CD14-positive monocyte (primary cell): ENCODE measurements at regions not wholly inside any gene's neighbourhood (a gene's known extent, or its start where the extent isn't known, plus 50 kb on each side); places are given as distances from the start of the nearest gene placed in this dataset.
"Not testable (repeated sequence)": the region's sequence is repeated elsewhere in the genome, so short reads cannot be mapped to it uniquely, and the experiment has no call there.

ENCODE experiments used
- DNase-seq, 3 donors: peaks; one replicate each; pipeline ENCODE4 v3.0.0-alpha.2; 2011 to 2022
- H2AFZ ChIP-seq: 2 replicates; pipeline ENCODE4 v1.6.0; 2012; ENCODE audit warnings: mild to moderate bottlenecking, low read depth, low read length, inconsistent platforms; ENCODE audit not compliant: insufficient read depth, poor library complexity, severe bottlenecking
- H3K27ac ChIP-seq, 2 donors: 1 replicate in 1 of 2; 2 replicates in 1 of 2; pipeline ENCODE4 v1.5.1; 2012 to 2013; ENCODE audit warnings: low read length in 2 of 2, control low read depth in 1 of 2, inconsistent platforms in 1 of 2, low read depth in 1 of 2, mild to moderate bottlenecking in 1 of 2
- H3K27me3 ChIP-seq, 2 donors: one replicate each; pipeline versions ENCODE4 v1.6.0 to v1.6.1; 2011 to 2013; ENCODE audit warnings: low read length in 2 of 2; ENCODE audit not compliant: control insufficient read depth in 2 of 2, insufficient read depth in 2 of 2
- H3K36me3 ChIP-seq, 2 donors: replicated peaks in 1 of 2; 1 replicate in 1 of 2; 2 replicates in 1 of 2; pipeline versions ENCODE4 v1.5.1 to v1.6.1; 2012 to 2013; ENCODE audit warnings: low read length in 2 of 2, control low read depth in 1 of 2, inconsistent platforms in 1 of 2, mild to moderate bottlenecking in 1 of 2; ENCODE audit not compliant: insufficient read depth in 2 of 2, control insufficient read depth in 1 of 2
- H3K4me1 ChIP-seq, 2 donors: 1 replicate in 1 of 2; 2 replicates in 1 of 2; pipeline versions ENCODE4 v1.5.1 to v1.6.1; 2012 to 2013; ENCODE audit warnings: low read length in 2 of 2, control low read depth in 1 of 2, inconsistent platforms in 1 of 2, mild to moderate bottlenecking in 1 of 2, moderate library complexity in 1 of 2; ENCODE audit not compliant: insufficient read depth in 2 of 2, control insufficient read depth in 1 of 2
- H3K4me2 ChIP-seq: replicated peaks from 2 replicates; pipeline ENCODE3; 2012; ENCODE audit warnings: low read length, moderate library complexity, mild to moderate bottlenecking; ENCODE audit not compliant: poor library complexity, severe bottlenecking; ENCODE audit errors: extremely low read depth
- H3K4me3 ChIP-seq, 3 experiments: fragments of 200-600 bp in 1 of 3; sonication (generic) in 1 of 3; replicated peaks in 1 of 3; 1 replicate in 2 of 3; 2 replicates in 1 of 3; pipeline ENCODE4 v1.5.1; 2011 to 2013; ENCODE audit warnings: low read length in 3 of 3, mild to moderate bottlenecking in 3 of 3, control low read depth in 2 of 3, low read depth in 2 of 3, inconsistent platforms in 1 of 3, moderate library complexity in 1 of 3
- H3K79me2 ChIP-seq: 2 replicates; pipeline ENCODE4 v1.6.0; 2012; ENCODE audit warnings: mild to moderate bottlenecking, control low read depth, inconsistent platforms, low read length, moderate library complexity; ENCODE audit not compliant: insufficient read depth
- H3K9ac ChIP-seq: 2 replicates; pipeline ENCODE4 v1.6.0; 2017; ENCODE audit warnings: low read length, mild to moderate bottlenecking; ENCODE audit not compliant: insufficient read depth, poor library complexity, severe bottlenecking
- H3K9me3 ChIP-seq, 2 donors: replicated peaks in 1 of 2; 1 replicate in 1 of 2; 2 replicates in 1 of 2; pipeline versions ENCODE4 v1.5.1 to v1.6.1; 2012 to 2013; ENCODE audit warnings: low read length in 2 of 2, control low read depth in 1 of 2; ENCODE audit not compliant: control insufficient read depth in 1 of 2, insufficient read depth in 1 of 2
- H4K20me1 ChIP-seq: 2 replicates; pipeline ENCODE4 v1.6.0; 2012; ENCODE audit warnings: mild to moderate bottlenecking, low read length, control low read depth, moderate library complexity; ENCODE audit not compliant: insufficient read depth
- H3K27ac Mint-ChIP-seq, 7 donors: one replicate each; pipeline ENCODE4 v1.8.0; 2020; ENCODE audit warnings: mild to moderate bottlenecking in 7 of 7, mixed read lengths in 7 of 7, moderate library complexity in 6 of 7, inconsistent platforms in 2 of 7
- H3K27me3 Mint-ChIP-seq, 3 donors: one replicate each; pipeline ENCODE4 v1.8.0; 2021 to 2022; ENCODE audit warnings: low read depth in 3 of 3, mild to moderate bottlenecking in 3 of 3, mixed read lengths in 3 of 3, moderate library complexity in 3 of 3, inconsistent platforms in 1 of 3
- H3K36me3 Mint-ChIP-seq, 2 donors: one replicate each; pipeline ENCODE4 v1.8.0; 2020; ENCODE audit warnings: mixed read lengths in 2 of 2, inconsistent platforms in 1 of 2, mild to moderate bottlenecking in 1 of 2
- H3K4me1 Mint-ChIP-seq: one replicate; pipeline ENCODE4 v1.8.0; 2020; ENCODE audit warnings: mild to moderate bottlenecking, mixed read lengths
- H3K4me3 Mint-ChIP-seq, 2 donors: one replicate each; pipeline ENCODE4 v1.8.0; 2020; ENCODE audit warnings: mild to moderate bottlenecking in 2 of 2, mixed read lengths in 2 of 2, moderate library complexity in 1 of 2
- H3K9me3 Mint-ChIP-seq, 7 donors: one replicate each; pipeline ENCODE4 v1.8.0; 2020 to 2022; ENCODE audit warnings: mixed read lengths in 7 of 7, mild to moderate bottlenecking in 6 of 7, moderate library complexity in 6 of 7, inconsistent platforms in 2 of 7
- CTCF ChIP-seq: fragments of 200-600 bp; IDR thresholded peaks from one replicate; pipeline ENCODE4 v1.8.0; 2022; ENCODE audit warnings: antibody characterized with exemption, mild to moderate bottlenecking
- WGBS: methylation state at CpG from one replicate; pipeline ENCODE4 v1.1.5; 2013; ENCODE audit warnings: missing lambda C conversion rate; ENCODE audit not compliant: insufficient coverage; 5-methylcytosine and 5-hydroxymethylcytosine counted together
- intact Hi-C, 2 donors: fragments of 100-400 bp; cut with micrococcal nuclease; formaldehyde crosslinking; loops; one replicate each; pipeline versions ENCODE4 v1.15.0 to v1.15.1; 2023

GRCh38 chr6:112547321-112548085 is 200.4 kb downstream of the RFPL4B start:
- H3K27ac Mint-ChIP-seq, result peak overlapping the region in 1 of 7 donors; percentile 22
- not testable (repeated sequence) for H3K4me3 Mint-ChIP-seq

GRCh38 chr6:112549749-112550148 is 202.6 kb downstream of the RFPL4B start:
- Histone ChIP-seq H3K4me3 (no peak overlapping the region), H4K20me1 (no peaks in the 10 kb centered on the region), H3K9ac (no peak overlapping the region), H2AFZ (no peak overlapping the region), H3K79me2 (no peaks in the 10 kb centered on the region), H3K27ac (no peak overlapping the region), H3K9me3 (no peaks in the 10 kb centered on the region), H3K4me2 (no peak overlapping the region), H3K4me1 (no peaks in the 10 kb centered on the region), H3K36me3 (no peaks in the 10 kb centered on the region), H3K27me3 (no peaks in the 10 kb centered on the region)
- Mint-ChIP-seq H3K9me3 (peaks cover 2 to 11% (median 5%) of the 10 kb centered on the region in 7 donors), H3K27me3 (peaks cover 0 to 2% (median 2%) of the 10 kb centered on the region in 3 donors), H3K4me1 (no peaks in the 10 kb centered on the region), H3K4me3 (no peak overlapping the region), H3K36me3 (no peaks in the 10 kb centered on the region), H3K27ac (no peak overlapping the region)
- intact Hi-C loops, result no loop called here
- WGBS, result no CpG with 5 or more reads among the region's 1 CpG
- DNase-seq, result no peak
- no peak for TF ChIP-seq CTCF

More at GRCh38 chr6:112547321-112548085, 200.4 kb downstream of the RFPL4B start:
- H2AFZ ChIP-seq, intact Hi-C loops, H3K27ac ChIP-seq, H3K9ac ChIP-seq, H3K4me2 ChIP-seq, H3K36me3 Mint-ChIP-seq, H3K79me2 ChIP-seq, H3K4me1 Mint-ChIP-seq, H3K4me1 ChIP-seq, H3K4me3 ChIP-seq, H3K27me3 ChIP-seq, H3K9me3 ChIP-seq, H3K27me3 Mint-ChIP-seq, H3K36me3 ChIP-seq, H4K20me1 ChIP-seq, DNase-seq: not testable (repeated sequence)
- WGBS, result no CpG with 5 or more reads among the region's 8 CpGs
- H3K9me3 Mint-ChIP-seq, result peaks cover 3 to 11% (median 5%) of the 10 kb centered on the region in 7 donors
